Bronchial epithelial cell (primary cell): ENCODE measurements at regions not wholly inside any gene's neighbourhood (a gene's known extent, or its start where the extent isn't known, plus 50 kb on each side); places are given as distances from the start of the nearest gene placed in this dataset.

Experiments
- DNase-seq: peaks from one replicate; pipeline ENCODE4 v3.0.0-alpha.2; 2010; ENCODE audit warnings: low read depth
- FAIRE-seq: peaks from 2 replicates; lab custom pipeline; 2011; peaks lifted over from hg19 to GRCh38; lab: Jason Lieb, UNC
- H3K27me3 ChIP-seq: 2 replicates; pipeline ENCODE4 v1.5.1; 2011; ENCODE audit warnings: low read length; ENCODE audit not compliant: control insufficient read depth, insufficient read depth
- H3K36me3 ChIP-seq: 2 replicates; pipeline ENCODE4 v1.5.1; 2011; ENCODE audit warnings: low read length; ENCODE audit not compliant: control insufficient read depth, insufficient read depth
- H3K4me3 ChIP-seq: 2 replicates; pipeline ENCODE4 v1.5.1; 2011; ENCODE audit warnings: mild to moderate bottlenecking, low read depth, low read length, control low read depth
- TF ChIP-seq, protein P1 (sequence below): IDR thresholded peaks from 2 replicates; pipeline ENCODE4 v1.5.1; 2011; ENCODE audit warnings: mild to moderate bottlenecking, moderate library complexity, low read length, control low read depth, inconsistent platforms; ENCODE audit not compliant: insufficient read depth, severe bottlenecking

GRCh38 chr4:141922236-141922635 is 285.9 kb downstream of the IL15 start:
- no peak for DNase-seq
- Histone ChIP-seq H3K36me3 (no peaks in the 10 kb centered on the region), H3K4me3 (no peak overlapping the region), H3K27me3 (no peaks in the 10 kb centered on the region)
- FAIRE-seq, result no peak
- TF ChIP-seq, protein P1, sequence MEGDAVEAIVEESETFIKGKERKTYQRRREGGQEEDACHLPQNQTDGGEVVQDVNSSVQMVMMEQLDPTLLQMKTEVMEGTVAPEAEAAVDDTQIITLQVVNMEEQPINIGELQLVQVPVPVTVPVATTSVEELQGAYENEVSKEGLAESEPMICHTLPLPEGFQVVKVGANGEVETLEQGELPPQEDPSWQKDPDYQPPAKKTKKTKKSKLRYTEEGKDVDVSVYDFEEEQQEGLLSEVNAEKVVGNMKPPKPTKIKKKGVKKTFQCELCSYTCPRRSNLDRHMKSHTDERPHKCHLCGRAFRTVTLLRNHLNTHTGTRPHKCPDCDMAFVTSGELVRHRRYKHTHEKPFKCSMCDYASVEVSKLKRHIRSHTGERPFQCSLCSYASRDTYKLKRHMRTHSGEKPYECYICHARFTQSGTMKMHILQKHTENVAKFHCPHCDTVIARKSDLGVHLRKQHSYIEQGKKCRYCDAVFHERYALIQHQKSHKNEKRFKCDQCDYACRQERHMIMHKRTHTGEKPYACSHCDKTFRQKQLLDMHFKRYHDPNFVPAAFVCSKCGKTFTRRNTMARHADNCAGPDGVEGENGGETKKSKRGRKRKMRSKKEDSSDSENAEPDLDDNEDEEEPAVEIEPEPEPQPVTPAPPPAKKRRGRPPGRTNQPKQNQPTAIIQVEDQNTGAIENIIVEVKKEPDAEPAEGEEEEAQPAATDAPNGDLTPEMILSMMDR, result no peak

- FAIRE-seq, result no peak
- TF ChIP-seq, protein P1, result no peak
- no peaks in the 10 kb centered on the region for H3K36me3 ChIP-seq
- H3K4me3 ChIP-seq, result no peak overlapping the region
- no peak for DNase-seq
- H3K27me3 ChIP-seq, result no peaks in the 10 kb centered on the region
Measured at GRCh38 chr4:141926406-141926805, 290.0 kb downstream of the IL15 start.

DNA sequence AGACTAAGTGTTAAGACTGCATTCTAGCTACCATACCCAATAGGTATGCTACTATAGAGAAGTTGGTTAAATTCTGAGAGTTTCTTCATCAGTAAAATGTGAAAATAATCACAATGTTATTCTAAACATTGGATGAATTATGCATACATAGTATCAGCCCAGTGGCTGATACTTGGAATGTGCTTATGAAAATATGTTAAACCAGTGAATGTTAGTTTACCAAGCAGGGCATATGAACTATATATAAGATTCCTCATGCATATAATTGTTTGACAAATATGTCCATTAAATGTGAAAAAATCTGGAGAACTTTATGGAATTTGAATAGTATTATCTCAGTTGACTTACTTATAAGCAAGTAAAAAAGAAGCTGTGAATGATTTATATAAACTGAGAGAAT is 296.1 kb downstream of the IL15 start:
- FAIRE-seq (no peak), DNase-seq (no peak)
- no peak overlapping the region for H3K4me3 ChIP-seq
- H3K36me3 ChIP-seq, result no peaks in the 10 kb centered on the region
- TF ChIP-seq, protein P1, result no peak
- no peaks in the 10 kb centered on the region for H3K27me3 ChIP-seq

DNA sequence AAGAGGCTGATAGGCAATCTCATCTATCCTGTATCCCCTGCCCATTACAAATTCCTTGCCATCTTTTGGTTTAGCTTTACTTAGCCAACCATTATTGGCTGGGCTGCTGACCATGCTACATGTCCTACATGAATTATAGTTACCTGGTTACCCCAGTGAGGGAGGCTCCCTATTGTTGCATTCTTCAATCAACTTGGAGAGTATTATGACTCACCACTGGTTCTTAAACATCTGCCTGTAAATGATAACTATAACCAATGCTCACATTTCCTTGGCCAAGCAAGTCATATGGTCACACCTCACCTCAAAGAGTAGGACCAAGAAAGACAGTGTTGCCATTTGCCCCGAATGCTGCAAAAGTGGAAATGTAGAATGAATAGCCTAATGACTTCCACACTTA is 297.6 kb downstream of the IL15 start:
- peak; percentile 33 for DNase-seq
- FAIRE-seq, result no peak
- Histone ChIP-seq H3K36me3 (no peaks in the 10 kb centered on the region), H3K4me3 (no peak overlapping the region), H3K27me3 (no peaks in the 10 kb centered on the region)
- TF ChIP-seq, protein P1, result no peak

DNA sequence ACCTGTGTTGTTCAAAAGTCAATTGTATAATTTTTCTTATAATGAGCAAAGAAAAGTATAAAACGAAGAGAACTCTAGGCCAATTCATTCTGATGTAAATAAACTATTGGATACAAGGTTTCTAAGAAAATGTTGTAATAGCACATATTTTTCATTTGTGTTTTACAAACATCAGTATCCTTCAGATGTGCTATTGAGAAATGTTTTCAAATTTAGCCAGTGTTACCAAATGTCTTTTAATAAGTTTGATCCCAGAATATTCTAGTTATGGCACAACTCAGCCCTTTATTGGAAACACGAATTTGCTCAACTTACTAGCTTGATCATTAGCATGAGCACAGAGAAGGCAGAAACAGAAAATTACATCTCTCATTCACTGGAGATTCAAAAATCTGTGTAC is 319.3 kb downstream of the IL15 start:
- DNase-seq (no peak), FAIRE-seq (no peak)
- TF ChIP-seq, protein P1, result no peak
- no peak overlapping the region for H3K4me3 ChIP-seq
- no peaks in the 10 kb centered on the region for H3K36me3 ChIP-seq
- no peaks in the 10 kb centered on the region for H3K27me3 ChIP-seq

DNA sequence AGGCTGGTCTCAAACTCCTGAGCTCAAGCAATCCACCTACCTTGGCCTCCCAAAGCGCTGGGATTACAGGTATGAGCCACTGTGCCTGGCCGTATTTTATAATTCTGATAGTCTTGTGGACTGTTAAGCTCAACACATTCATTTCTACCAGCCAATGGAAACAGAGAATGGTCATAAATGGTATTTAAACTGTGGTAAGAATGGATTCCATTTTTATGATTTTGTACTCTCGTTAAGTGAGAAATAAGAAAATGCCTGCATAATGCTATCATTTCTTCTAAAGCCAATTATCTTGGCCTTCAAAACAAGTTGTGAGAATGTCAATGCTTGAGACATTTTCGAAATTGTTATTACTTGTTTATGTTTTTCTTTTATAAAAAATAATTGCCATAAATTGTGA is 321.0 kb downstream of the IL15 start:
- no peak for FAIRE-seq
- no peak for DNase-seq
- no peaks in the 10 kb centered on the region for H3K27me3 ChIP-seq
- no peak overlapping the region for H3K4me3 ChIP-seq
- no peaks in the 10 kb centered on the region for H3K36me3 ChIP-seq
- TF ChIP-seq, protein P1, result no peak
